Lung (tissue), 11 donors: ENCODE measurements at regions not wholly inside any gene's neighbourhood (a gene's known extent, or its start where the extent isn't known, plus 50 kb on each side); places are given as distances from the start of the nearest gene placed in this dataset.
A peak's percentile ranks its signal among the peaks of the same experiment; 100 is the strongest.

ENCODE experiments used
- ATAC-seq: fragments of 200-7000 bp; cut with Tn5 transposase; one replicate; pipeline ENCODE4 v1.9.1; 2020; ENCODE audit warnings: moderate number of reproducible peaks; ENCODE audit not compliant: insufficient read depth, low FRiP score
- DNase-seq, 3 donors: peaks; one replicate each; pipeline ENCODE4 v3.0.0-alpha.2; 2013 to 2017
- H3K27ac ChIP-seq, 2 donors: one replicate each; pipeline ENCODE4 v1.5.1; 2013; ENCODE audit warnings: mild to moderate bottlenecking in 2 of 2, moderate library complexity in 2 of 2, control low read depth in 1 of 2, inconsistent platforms in 1 of 2, low read depth in 1 of 2, low read length in 1 of 2
- H3K27me3 ChIP-seq, 3 donors: one replicate each; pipeline ENCODE4 v1.5.1; 2013; ENCODE audit warnings: low read length in 2 of 3; ENCODE audit not compliant: control insufficient read depth in 3 of 3, insufficient read depth in 3 of 3
- H3K36me3 ChIP-seq, 4 donors: one replicate each; pipeline ENCODE4 v1.5.1; 2013; ENCODE audit warnings: low read length in 4 of 4, mild to moderate bottlenecking in 1 of 4, moderate library complexity in 1 of 4; ENCODE audit not compliant: control insufficient read depth in 4 of 4, insufficient read depth in 4 of 4
- H3K4me1 ChIP-seq, 5 donors: one replicate each; pipeline ENCODE4 v1.5.1; 2013; ENCODE audit warnings: low read length in 5 of 5, mild to moderate bottlenecking in 2 of 5, moderate library complexity in 1 of 5; ENCODE audit not compliant: control insufficient read depth in 5 of 5, insufficient read depth in 5 of 5
- H3K4me3 ChIP-seq: one replicate; pipeline ENCODE4 v1.5.1; 2013; ENCODE audit warnings: mild to moderate bottlenecking, control low read depth, moderate library complexity
- H3K9ac ChIP-seq, 2 donors: one replicate each; pipeline ENCODE4 v1.5.1; 2013; ENCODE audit warnings: low read length in 2 of 2, control low read depth in 1 of 2; ENCODE audit not compliant: insufficient read depth in 1 of 2
- H3K9me3 ChIP-seq, 4 donors: one replicate each; pipeline ENCODE4 v1.5.1; 2013; ENCODE audit warnings: low read length in 3 of 4, mild to moderate bottlenecking in 1 of 4, moderate library complexity in 1 of 4; ENCODE audit not compliant: control insufficient read depth in 4 of 4, insufficient read depth in 3 of 4
- CTCF ChIP-seq: IDR thresholded peaks from 2 replicates; pipeline ENCODE4 v1.5.1; 2012; ENCODE audit warnings: mild to moderate bottlenecking; ENCODE audit errors: control extremely low read depth, extremely low read depth
- WGBS, 2 donors: extraction: QIAGEN DNeasy Blood & Tissue Kit; methylation state at CpG; one replicate each; pipeline ENCODE4 v1.1.7; 2013; 5-methylcytosine and 5-hydroxymethylcytosine counted together
- donor health status: control.
- donor health status: control.
- donor health status: Bipolar disorder and iron deficiency.
- donor health status: healthy.
- donor health status: DM: yes; HTN: yes; CAD: no.

GRCh38 chr13:80870186-80870585, 529.3 kb upstream of the SPRY2 start:
- no peak for TF ChIP-seq CTCF
- no peak for ATAC-seq
- WGBS, 2 donors: 73 to 74% methylated on average over 5 of the region's 5 CpGs

GRCh38 chr13:80866921-80867320, 526.0 kb upstream of the SPRY2 start:
- H3K9ac ChIP-seq: no peak overlapping the region
- H3K9me3 ChIP-seq: no peaks in the 10 kb centered on the region
- H3K36me3 ChIP-seq: no peaks in the 10 kb centered on the region
- no peak overlapping the region for H3K4me3 ChIP-seq
- DNase-seq: no peak
- no peak for TF ChIP-seq CTCF
- 90 to 97% methylated on average over 3 of the region's 3 CpGs for WGBS, 2 donors
- H3K27ac ChIP-seq: no peak overlapping the region
- peaks cover 0 to 10% (median 0%) of the 10 kb centered on the region in 5 donors for H3K4me1 ChIP-seq
- H3K27me3 ChIP-seq: no peaks in the 10 kb centered on the region
- no peak for ATAC-seq

More at GRCh38 chr13:80870186-80870585, 529.3 kb upstream of the SPRY2 start:
- Histone ChIP-seq H3K9ac (no peak overlapping the region), H3K4me3 (no peak overlapping the region), H3K36me3 (no peaks in the 10 kb centered on the region), H3K4me1 (peaks cover 0 to 2% (median 0%) of the 10 kb centered on the region in 5 donors), H3K9me3 (no peaks in the 10 kb centered on the region), H3K27me3 (no peaks in the 10 kb centered on the region), H3K27ac (no peak overlapping the region)
- no peak for DNase-seq

- TF ChIP-seq CTCF: no peak
Observed at GRCh38 chr13:80865329-80865728, 524.4 kb upstream of the SPRY2 start.

GRCh38 chr13:80862456-80862855, 521.5 kb upstream of the SPRY2 start:
- no peak for TF ChIP-seq CTCF
- H3K36me3 ChIP-seq: no peaks in the 10 kb centered on the region
- no peaks in the 10 kb centered on the region for H3K9me3 ChIP-seq
- WGBS, 2 donors: 41 to 51% methylated on average over 4 of the region's 4 CpGs
- ATAC-seq: no peak
- no peaks in the 10 kb centered on the region for H3K27me3 ChIP-seq
- H3K27ac ChIP-seq: no peak overlapping the region
- H3K9ac ChIP-seq: no peak overlapping the region
- peaks cover 0 to 12% (median 0%) of the 10 kb centered on the region in 5 donors for H3K4me1 ChIP-seq
- H3K4me3 ChIP-seq: no peak overlapping the region
- DNase-seq: peak; percentile 41 to 84 (median 77)

More at GRCh38 chr13:80865329-80865728, 524.4 kb upstream of the SPRY2 start:
- Histone ChIP-seq H3K27ac (no peak overlapping the region), H3K4me3 (no peak overlapping the region), H3K9ac (no peak overlapping the region), H3K9me3 (no peaks in the 10 kb centered on the region), H3K27me3 (no peaks in the 10 kb centered on the region), H3K4me1 (peaks cover 0 to 12% (median 0%) of the 10 kb centered on the region in 5 donors), H3K36me3 (no peaks in the 10 kb centered on the region)
- DNase-seq (peak in 1 of 3 donors; percentile 15), ATAC-seq (no peak)
- WGBS, 2 donors: 75 to 83% methylated on average over 1 of the region's 1 CpG
